ENCODE measurements at regions not wholly inside any gene's neighbourhood (a gene's known extent, or its start where the extent isn't known, plus 50 kb on each side); places are given as distances from the start of the nearest gene placed in this dataset.

DNA sequence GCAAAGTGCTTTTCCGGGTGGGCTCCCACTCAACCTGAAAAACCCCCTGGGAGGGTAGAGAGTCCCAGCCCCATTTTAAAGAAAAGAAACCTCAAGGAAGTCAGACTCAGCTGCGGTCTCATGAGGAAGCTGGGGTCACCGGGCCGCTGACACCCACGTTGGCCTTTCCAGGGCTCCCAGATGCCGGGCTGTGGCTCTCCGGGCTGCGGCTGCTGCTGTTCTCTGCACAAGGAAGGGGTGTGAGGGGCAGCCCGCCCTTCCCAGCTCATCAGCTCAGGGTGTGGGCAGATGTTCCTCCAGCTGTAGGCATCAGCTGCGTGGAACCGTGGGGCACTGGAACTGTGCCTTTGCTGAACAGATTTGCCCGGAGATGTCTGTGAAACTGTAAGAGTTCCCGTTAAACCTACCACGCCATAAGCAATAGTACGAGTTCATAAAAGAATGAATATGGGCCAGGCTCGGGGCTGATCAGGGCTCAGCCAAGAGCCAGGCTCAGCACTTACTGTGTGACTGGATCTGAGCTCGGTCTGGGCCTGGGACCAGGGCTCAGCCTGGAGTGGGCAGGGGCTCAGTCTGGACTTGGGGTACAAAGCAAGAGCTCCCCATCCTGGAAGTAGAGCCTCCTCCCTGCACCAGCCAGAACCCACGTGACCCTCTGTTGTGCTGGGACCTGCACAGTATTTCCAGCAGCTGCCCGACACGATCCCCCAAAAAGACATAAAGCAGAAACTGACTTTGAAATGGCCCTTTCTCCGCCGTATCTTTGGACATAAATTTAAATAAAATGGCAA is 130.2 kb upstream of the PPP1R26 start:
- no peak overlapping the region for H3K9ac ChIP-seq (ENCODE audit: insufficient read depth, low read length)
- H3K36me3 ChIP-seq (ENCODE audit: control insufficient read depth, insufficient read depth, low read length) = no peaks in the 10 kb centered on the region
- no peak for TF ChIP-seq EZH2 (IDR thresholded peaks at IDR 0.05; ENCODE audit: low read length, missing control alignments)
- TF ChIP-seq, protein P1, sequence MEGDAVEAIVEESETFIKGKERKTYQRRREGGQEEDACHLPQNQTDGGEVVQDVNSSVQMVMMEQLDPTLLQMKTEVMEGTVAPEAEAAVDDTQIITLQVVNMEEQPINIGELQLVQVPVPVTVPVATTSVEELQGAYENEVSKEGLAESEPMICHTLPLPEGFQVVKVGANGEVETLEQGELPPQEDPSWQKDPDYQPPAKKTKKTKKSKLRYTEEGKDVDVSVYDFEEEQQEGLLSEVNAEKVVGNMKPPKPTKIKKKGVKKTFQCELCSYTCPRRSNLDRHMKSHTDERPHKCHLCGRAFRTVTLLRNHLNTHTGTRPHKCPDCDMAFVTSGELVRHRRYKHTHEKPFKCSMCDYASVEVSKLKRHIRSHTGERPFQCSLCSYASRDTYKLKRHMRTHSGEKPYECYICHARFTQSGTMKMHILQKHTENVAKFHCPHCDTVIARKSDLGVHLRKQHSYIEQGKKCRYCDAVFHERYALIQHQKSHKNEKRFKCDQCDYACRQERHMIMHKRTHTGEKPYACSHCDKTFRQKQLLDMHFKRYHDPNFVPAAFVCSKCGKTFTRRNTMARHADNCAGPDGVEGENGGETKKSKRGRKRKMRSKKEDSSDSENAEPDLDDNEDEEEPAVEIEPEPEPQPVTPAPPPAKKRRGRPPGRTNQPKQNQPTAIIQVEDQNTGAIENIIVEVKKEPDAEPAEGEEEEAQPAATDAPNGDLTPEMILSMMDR (conservative IDR thresholded peaks at IDR 0.05 in 1 of 2, IDR thresholded peaks at IDR 0.05 in 1 of 2; ENCODE audit: low read depth in 1 of 2, low read length in 2 of 2) = no peak
- H3K27me3 ChIP-seq (ENCODE audit: control insufficient read depth, insufficient read depth, low read length) = no peaks in the 10 kb centered on the region
- no peak overlapping the region for H3K27ac ChIP-seq (ENCODE audit: insufficient read depth, low read length)
- no peak for DNase-seq (ENCODE audit: low read depth in 2 of 2)
- H2AFZ ChIP-seq (ENCODE audit: low read length) = no peak overlapping the region
- H3K79me2 ChIP-seq (ENCODE audit: control insufficient read depth, insufficient read depth, low read length) = no peaks in the 10 kb centered on the region
- H3K4me3 ChIP-seq (replicated peaks in 1 of 4; ENCODE audit: control extremely low read depth in 1 of 4, insufficient read depth in 1 of 4, low read depth in 3 of 4, low read length in 4 of 4) = no peak overlapping the region
- no peaks in the 10 kb centered on the region for H3K4me1 ChIP-seq (ENCODE audit: control insufficient read depth, extremely low read depth, insufficient read depth, low read length)
- H3K4me2 ChIP-seq (ENCODE audit: extremely low read depth, insufficient read depth, low read length) = no peak overlapping the region
- H3K9me3 ChIP-seq (ENCODE audit: control insufficient read depth, insufficient read depth, low read depth, low read length) = no peaks in the 10 kb centered on the region
- H4K20me1 ChIP-seq (ENCODE audit: control insufficient read depth, extremely low read depth, insufficient read depth, low read length) = no peaks in the 10 kb centered on the region

DNA sequence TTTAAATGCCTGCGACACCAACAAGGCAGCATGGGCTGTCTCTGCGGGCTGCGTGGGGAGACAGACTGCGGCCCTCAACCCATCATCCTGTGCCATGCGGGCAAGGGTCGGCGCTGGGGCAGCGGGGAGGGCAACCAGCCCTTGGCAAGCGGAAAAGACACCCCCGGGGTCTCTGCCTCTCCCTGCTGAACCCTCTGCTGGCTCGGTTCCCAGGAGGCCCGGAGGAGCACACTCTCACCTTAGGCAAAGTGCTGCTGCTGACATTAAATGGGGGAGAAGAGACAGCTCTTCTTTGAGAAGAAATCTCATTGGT is 129.6 kb upstream of the PPP1R26 start:
- Histone ChIP-seq H3K4me2 (ENCODE audit: extremely low read depth, insufficient read depth, low read length) (no peak overlapping the region), H3K36me3 (ENCODE audit: control insufficient read depth, insufficient read depth, low read length) (no peaks in the 10 kb centered on the region), H3K27me3 (ENCODE audit: control insufficient read depth, insufficient read depth, low read length) (no peaks in the 10 kb centered on the region), H3K4me3 (replicated peaks in 1 of 4; ENCODE audit: control extremely low read depth in 1 of 4, insufficient read depth in 1 of 4, low read depth in 3 of 4, low read length in 4 of 4) (no peak overlapping the region), H3K4me1 (ENCODE audit: control insufficient read depth, extremely low read depth, insufficient read depth, low read length) (no peaks in the 10 kb centered on the region), H4K20me1 (ENCODE audit: control insufficient read depth, extremely low read depth, insufficient read depth, low read length) (no peaks in the 10 kb centered on the region), H3K9ac (ENCODE audit: insufficient read depth, low read length) (no peak overlapping the region), H2AFZ (ENCODE audit: low read length) (no peak overlapping the region), H3K27ac (ENCODE audit: insufficient read depth, low read length) (no peak overlapping the region), H3K9me3 (ENCODE audit: control insufficient read depth, insufficient read depth, low read depth, low read length) (no peaks in the 10 kb centered on the region), H3K79me2 (ENCODE audit: control insufficient read depth, insufficient read depth, low read length) (no peaks in the 10 kb centered on the region)
- no peak for DNase-seq (ENCODE audit: low read depth in 2 of 2)
- TF ChIP-seq, protein P1 (conservative IDR thresholded peaks at IDR 0.05 in 1 of 2, IDR thresholded peaks at IDR 0.05 in 1 of 2; ENCODE audit: low read depth in 1 of 2, low read length in 2 of 2) = no peak
- TF ChIP-seq EZH2 (IDR thresholded peaks at IDR 0.05; ENCODE audit: low read length, missing control alignments) = no peak

DNA sequence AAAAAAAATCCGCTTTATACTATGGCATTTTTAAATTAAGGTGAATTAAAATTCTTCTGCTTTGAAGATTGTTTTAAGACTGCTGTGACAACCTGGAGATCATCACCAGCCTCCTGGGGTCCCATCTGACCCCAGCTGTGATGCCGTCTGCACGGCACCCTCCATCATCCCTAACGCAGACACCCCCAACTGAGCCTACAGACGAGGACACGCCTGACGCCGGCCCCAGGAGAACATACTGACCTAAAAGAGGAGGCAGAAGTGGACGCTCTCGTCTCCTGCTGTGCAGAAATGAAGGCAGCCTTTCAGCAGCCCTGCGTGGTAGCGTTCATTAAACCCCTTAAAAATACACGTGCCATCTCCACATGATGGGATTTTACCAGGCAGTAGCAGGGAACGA is 125.6 kb upstream of the PPP1R26 start:
- Histone ChIP-seq H3K27me3 (ENCODE audit: control insufficient read depth, insufficient read depth, low read length) (no peaks in the 10 kb centered on the region), H4K20me1 (ENCODE audit: control insufficient read depth, extremely low read depth, insufficient read depth, low read length) (no peaks in the 10 kb centered on the region), H3K9ac (ENCODE audit: insufficient read depth, low read length) (no peak overlapping the region), H3K79me2 (ENCODE audit: control insufficient read depth, insufficient read depth, low read length) (no peaks in the 10 kb centered on the region), H3K9me3 (ENCODE audit: control insufficient read depth, insufficient read depth, low read depth, low read length) (no peaks in the 10 kb centered on the region), H3K27ac (ENCODE audit: insufficient read depth, low read length) (no peak overlapping the region), H2AFZ (ENCODE audit: low read length) (no peak overlapping the region), H3K4me1 (ENCODE audit: control insufficient read depth, extremely low read depth, insufficient read depth, low read length) (no peaks in the 10 kb centered on the region), H3K36me3 (ENCODE audit: control insufficient read depth, insufficient read depth, low read length) (no peaks in the 10 kb centered on the region), H3K4me3 (replicated peaks in 1 of 4; ENCODE audit: control extremely low read depth in 1 of 4, insufficient read depth in 1 of 4, low read depth in 3 of 4, low read length in 4 of 4) (no peak overlapping the region), H3K4me2 (ENCODE audit: extremely low read depth, insufficient read depth, low read length) (no peak overlapping the region)
- TF ChIP-seq, protein P1 (conservative IDR thresholded peaks at IDR 0.05 in 1 of 2, IDR thresholded peaks at IDR 0.05 in 1 of 2; ENCODE audit: low read depth in 1 of 2, low read length in 2 of 2) = no peak
- no peak for TF ChIP-seq EZH2 (IDR thresholded peaks at IDR 0.05; ENCODE audit: low read length, missing control alignments)
- no peak for DNase-seq (ENCODE audit: low read depth in 2 of 2)
